ENCODE measurements at regions not wholly inside any gene's neighbourhood (a gene's known extent, or its start where the extent isn't known, plus 50 kb on each side); places are given as distances from the start of the nearest gene placed in this dataset.
A peak's percentile ranks its signal among the peaks of the same experiment; 100 is the strongest.

DNA sequence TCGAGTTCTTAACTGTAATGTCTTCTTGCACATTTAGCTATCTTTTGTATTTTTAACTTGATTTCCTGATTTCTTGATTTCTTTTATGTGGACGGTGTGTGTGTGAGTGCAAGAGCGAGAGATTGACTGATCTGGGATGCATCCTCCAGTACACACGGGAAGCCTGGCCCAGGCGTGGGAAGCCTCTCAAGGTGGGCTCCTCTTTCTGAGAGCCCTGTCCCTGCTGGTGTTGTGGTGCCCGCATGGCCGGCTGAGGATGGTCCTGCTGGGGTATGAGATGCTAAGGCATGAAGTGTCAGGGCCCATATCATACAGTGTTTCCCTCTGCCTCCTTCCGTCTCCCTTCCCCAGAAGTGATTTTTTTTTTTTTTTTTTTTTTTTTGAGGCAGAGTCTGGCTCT is 130.8 kb upstream of the TCERG1L start:
- no peak for DNase-seq (ENCODE audit: extremely low read depth, low read depth)

- DNase-seq (ENCODE audit: extremely low read depth, low read depth) = no peak
These were observed 132.8 kb upstream of the TCERG1L start for GRCh38 chr10:131444286-131444685.

GRCh38 chr10:131444862-131445461 is 133.4 kb upstream of the TCERG1L start:
- DNase-seq (ENCODE audit: extremely low read depth, low read depth) = no peak

DNA sequence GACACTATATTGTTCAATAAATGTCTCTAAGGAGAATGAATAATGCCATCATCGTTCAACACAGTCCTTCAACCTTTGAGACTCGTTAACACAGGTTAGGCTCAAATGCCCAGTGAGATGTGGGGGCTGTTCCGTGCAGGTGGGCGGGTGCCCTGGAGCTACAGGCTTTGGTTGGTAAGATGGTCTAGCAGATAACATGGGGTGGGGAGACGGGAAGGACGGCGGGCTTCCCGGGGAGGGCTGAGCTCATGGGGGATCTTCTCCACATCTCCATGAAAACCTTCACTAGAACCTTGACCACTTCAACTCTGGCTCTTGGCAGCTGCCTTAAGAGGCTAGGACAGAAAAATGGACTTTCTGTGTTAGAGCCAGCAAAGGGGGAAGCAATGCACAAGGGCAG is 134.1 kb upstream of the TCERG1L start:
- no peak for DNase-seq (ENCODE audit: extremely low read depth, low read depth)

DNA sequence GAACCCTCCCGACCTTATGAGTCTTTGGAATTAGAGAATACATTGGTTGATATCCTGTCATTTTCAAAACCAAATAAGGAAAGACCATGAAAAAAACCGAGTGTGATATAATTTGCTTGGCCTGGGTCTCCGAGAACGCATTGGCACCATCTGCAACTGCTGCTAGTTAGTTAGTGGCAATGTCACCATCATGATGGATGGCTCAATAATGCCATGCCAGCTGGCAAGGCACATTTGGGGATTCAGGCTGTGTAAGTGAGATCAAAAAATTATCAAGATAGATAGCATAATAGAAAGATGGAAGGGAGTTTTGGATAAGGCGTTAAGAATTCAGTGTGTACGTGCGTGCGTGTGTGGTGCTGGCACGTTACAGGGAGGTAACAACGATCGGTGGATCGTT is 134.7 kb upstream of the TCERG1L start:
- DNase-seq (ENCODE audit: extremely low read depth, low read depth) = no peak

DNA sequence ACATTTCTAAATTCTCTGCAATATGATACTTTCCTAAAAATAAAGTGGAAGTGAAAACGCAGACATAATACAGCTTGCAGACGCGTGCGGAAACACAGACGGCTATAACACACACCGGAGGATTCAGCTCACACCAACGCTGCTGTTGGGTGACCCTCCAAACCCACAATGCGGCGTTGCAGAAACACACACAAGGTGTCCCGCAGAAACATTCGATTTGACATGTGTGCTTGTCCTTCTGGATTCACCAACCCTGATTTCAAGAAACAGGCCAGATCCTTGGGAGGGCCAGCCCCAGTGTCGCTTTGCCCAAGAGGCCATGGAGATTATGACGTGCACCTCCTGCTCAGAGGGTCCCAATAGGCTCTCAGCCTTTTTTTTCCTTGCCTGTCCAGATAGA is 136.7 kb upstream of the TCERG1L start:
- DNase-seq (ENCODE audit: extremely low read depth, low read depth) = no peak

DNA sequence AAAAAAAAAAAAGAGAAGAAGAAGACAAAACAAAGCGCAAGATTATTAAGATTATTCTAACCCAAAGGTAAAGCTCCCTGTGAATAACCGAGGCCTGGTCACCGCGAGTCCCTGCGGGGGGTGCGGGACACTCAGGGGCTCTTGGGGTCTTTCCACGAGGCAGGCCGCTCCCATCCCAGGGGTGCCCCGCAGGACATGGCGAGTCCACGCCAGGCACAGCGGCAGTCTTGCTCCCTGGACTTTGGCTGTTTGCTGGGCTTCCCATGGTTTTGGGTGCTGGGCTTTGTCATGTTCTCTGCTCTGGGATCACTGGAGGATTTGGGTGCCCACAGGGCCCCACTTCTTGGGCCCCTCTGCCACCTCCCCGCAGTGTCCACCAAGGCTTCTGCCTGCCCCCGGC is 137.4 kb upstream of the TCERG1L start:
- DNase-seq (ENCODE audit: extremely low read depth, low read depth) = no peak

GRCh38 chr10:131450216-131450765 is 138.8 kb upstream of the TCERG1L start:
- no peak for DNase-seq (ENCODE audit: extremely low read depth, low read depth)

DNA sequence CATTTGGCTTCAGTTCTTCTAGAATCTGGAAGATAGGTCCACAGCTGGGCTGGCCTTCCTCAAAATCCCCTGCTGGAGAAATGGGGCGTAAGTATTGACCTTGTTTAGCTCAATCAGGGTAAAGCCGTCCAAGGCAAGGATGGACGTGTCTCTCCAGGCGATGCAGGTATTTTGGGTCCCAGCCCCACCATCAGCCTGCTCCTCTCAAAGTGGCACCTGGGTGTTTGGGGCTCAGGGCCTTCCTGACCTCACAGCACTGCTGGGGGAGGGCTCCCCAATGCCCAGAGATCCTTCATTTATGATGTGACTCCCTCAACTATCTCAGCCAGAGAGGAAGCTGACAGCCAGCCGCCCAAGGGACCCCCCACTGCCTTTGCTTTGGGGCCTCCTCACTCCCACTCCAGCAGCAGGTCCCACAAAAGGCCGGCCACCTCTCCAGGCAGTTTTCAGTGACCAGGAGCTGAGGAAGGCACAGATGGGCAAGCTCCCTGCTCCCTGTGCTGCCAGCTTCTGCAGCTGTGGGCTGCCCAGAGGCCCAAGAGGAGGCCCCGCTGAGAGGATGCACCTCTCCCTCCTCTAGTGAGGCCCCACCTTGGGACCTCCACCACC is 140.0 kb upstream of the TCERG1L start:
- DNase-seq (ENCODE audit: extremely low read depth, low read depth) = no peak

GRCh38 chr10:131452926-131453720 is 141.6 kb upstream of the TCERG1L start:
- DNase-seq (ENCODE audit: extremely low read depth, low read depth) = no peak

DNA sequence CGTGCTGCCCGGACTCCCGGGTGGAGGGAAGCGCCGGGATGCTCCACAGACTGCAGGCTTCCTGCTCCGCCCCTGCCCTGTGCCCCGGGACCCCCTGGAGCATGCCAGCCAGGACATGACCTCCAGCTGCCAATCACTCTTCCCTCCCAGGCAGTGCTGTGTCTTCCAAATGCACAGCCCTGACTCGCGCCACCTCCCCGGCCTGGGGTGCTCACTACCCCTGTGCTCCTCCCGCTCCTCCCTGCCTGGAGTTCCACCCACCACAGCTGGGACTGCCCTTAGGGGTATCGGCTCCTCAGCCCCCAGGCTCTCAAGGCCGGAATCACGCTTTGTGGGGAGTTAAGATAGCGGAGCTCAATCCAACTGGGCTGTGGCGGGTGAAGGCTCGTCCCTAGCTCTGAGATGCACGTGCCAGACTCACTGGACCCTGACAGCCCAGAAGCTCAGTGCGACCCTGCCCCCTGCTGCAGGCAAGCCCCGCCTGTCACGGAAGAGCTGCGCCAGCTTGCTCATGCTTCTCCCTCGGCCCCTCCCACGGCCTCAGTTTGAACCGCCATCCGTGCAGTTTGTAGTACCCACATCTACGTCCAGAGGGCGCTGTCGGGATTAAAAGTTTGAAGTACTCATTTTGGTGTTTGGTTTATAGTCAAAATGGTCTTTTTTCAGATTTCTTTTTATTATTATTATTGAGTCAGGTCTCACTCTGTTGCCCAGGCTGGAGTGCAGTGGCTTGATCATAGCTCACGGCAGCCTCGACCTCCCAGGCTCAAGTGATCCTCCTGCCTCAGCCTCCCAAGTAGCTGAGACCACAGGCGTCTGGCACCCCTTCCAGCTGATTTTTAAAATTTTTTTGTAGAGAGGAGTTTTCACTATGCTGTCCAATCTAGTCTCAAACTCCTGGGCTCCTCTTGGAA is 142.5 kb upstream of the TCERG1L start:
- DNase-seq (ENCODE audit: extremely low read depth, low read depth) = peak; percentile 9

- DNase-seq (ENCODE audit: extremely low read depth, low read depth) = no peak
These were observed 144.9 kb upstream of the TCERG1L start for GRCh38 chr10:131456411-131456810.

DNA sequence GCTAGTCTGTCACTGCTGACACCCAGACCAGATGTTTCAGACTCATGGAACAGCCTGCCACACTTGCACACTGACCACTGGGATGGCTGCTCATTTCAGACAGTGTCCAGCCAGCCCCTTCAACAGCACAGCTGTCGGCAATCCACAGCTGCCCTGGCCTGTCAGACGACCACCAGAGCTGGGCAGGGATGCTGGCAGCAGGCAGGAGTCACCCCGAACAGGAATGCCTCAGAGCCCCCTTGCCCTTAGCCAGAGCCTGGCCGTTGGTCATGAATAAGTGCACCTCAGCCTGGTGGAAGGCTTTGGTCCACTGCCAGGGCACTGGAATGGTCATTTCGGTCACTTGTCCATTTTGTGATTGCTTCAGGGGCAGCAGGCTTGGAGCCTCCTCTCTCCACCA is 149.6 kb upstream of the TCERG1L start:
- no peak for DNase-seq (ENCODE audit: extremely low read depth, low read depth)

- no peak for DNase-seq (ENCODE audit: extremely low read depth, low read depth)
These were observed 153.3 kb upstream of the TCERG1L start for GRCh38 chr10:131464789-131465188.

GRCh38 chr10:131469551-131469950 is 158.0 kb upstream of the TCERG1L start:
- no peak for DNase-seq (ENCODE audit: extremely low read depth, low read depth)

- DNase-seq (ENCODE audit: extremely low read depth, low read depth) = no peak
These were observed 162.1 kb upstream of the TCERG1L start for GRCh38 chr10:131473645-131474044.

DNA sequence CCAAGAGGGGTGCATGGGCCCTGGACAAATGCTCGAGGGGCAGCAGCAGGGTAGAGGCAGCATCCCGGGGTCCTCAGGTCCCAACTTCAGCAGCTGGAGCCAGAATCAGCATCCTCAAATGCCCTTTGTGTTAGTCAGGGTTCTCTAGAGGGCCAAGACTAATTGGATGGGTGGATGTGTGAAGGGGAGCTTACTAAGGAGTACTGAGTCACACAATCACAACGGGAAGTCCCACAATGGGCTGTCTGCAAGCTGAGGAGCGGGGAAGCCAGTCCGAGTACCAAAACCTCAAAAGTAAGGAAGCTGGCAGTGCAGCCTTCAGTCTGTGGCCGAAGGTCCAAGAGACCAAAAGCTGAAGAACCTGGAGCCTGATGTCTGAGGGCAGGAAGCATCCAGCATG is 162.9 kb upstream of the TCERG1L start:
- no peak for DNase-seq (ENCODE audit: extremely low read depth, low read depth)

- DNase-seq (ENCODE audit: extremely low read depth, low read depth) = no peak
These were observed 163.5 kb upstream of the TCERG1L start for GRCh38 chr10:131475043-131475442.

- no peak for DNase-seq (ENCODE audit: extremely low read depth, low read depth)
These were observed 164.3 kb upstream of the TCERG1L start for GRCh38 chr10:131475803-131476202.

DNA sequence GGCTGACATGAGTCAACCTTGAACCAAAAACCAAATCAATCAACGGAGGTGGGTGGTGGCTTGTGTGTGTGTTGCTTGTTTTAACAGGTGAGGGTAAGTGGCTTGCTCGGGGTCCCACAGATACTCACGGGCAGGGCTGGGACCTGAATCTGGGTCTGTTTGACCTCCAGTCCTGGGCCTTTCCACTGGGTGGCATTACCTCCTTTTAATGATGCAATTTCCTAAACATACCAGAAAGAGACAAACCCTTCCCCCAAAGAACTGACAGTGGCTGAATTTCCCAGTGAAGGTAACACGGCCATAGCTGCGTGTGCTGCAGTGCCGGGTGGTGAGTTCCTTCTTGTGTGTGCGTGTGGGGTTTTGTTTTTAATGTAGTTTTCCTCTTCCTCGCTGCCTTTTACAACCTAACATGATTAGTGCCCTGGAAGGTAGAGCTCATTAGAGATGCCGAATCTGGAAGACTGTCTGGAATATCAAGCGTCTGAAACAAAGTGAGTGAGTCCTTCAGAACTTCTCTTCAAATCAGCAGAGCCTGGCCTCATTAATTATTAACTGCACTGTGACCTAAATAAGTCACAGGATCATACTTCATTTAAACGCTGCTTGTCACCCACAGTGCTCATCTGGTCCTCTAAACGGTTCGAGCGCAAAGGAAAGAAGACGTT is 166.1 kb upstream of the TCERG1L start:
- peak; percentile 7 for DNase-seq (ENCODE audit: extremely low read depth, low read depth)
